ENCODE measurements at regions not wholly inside any gene's neighbourhood (a gene's known extent, or its start where the extent isn't known, plus 50 kb on each side); places are given as distances from the start of the nearest gene placed in this dataset.

GRCh38 chr19:30097746-30098280, 155.8 kb downstream of the URI1 start (continued):
- TF ChIP-seq MAX (IDR thresholded peaks at IDR 0.05) (no peak), KDM1A (IDR thresholded peaks at IDR 0.05; ENCODE audit: borderline replicate concordance, low read length) (no peak), SRF (IDR thresholded peaks at IDR 0.05; ENCODE audit: low read depth, low read length) (no peak), EP300 (IDR thresholded peaks at IDR 0.05; ENCODE audit: borderline replicate concordance in 1 of 2, low read depth in 2 of 2, low read length in 2 of 2) (no peak), HDAC6 (IDR thresholded peaks at IDR 0.05; ENCODE audit: low read depth, low read length) (no peak), MAFK (IDR thresholded peaks at IDR 0.05; ENCODE audit: low read depth, low read length) (no peak)

Measured in H1 (cell line).